Nephron progenitor cell (in vitro differentiated cells): ENCODE measurements at regions not wholly inside any gene's neighbourhood (a gene's known extent, or its start where the extent isn't known, plus 50 kb on each side); places are given as distances from the start of the nearest gene placed in this dataset.

Experiments
- DNase-seq: peaks from one replicate; pipeline ENCODE4 v3.0.0; 2021
- H3K27ac Mint-ChIP-seq: 2 replicates; pipeline ENCODE4 v1.8.0; 2021; ENCODE audit warnings: mild to moderate bottlenecking, moderate library complexity, mixed read lengths
- H3K27me3 Mint-ChIP-seq: 2 replicates; pipeline ENCODE4 v1.8.0; 2021; ENCODE audit warnings: mild to moderate bottlenecking, low read depth, mixed read lengths; ENCODE audit not compliant: poor library complexity
- H3K36me3 Mint-ChIP-seq: 2 replicates; pipeline ENCODE4 v1.8.0; 2021; ENCODE audit warnings: low read depth, mixed read lengths
- H3K4me1 Mint-ChIP-seq: 2 replicates; pipeline ENCODE4 v1.8.0; 2021; ENCODE audit warnings: mixed read lengths
- H3K4me3 Mint-ChIP-seq: 2 replicates; pipeline ENCODE4 v1.8.0; 2021; ENCODE audit warnings: mild to moderate bottlenecking, moderate library complexity, mixed read lengths
- H3K9me3 Mint-ChIP-seq: 2 replicates; pipeline ENCODE4 v1.8.0; 2021; ENCODE audit warnings: mild to moderate bottlenecking, moderate library complexity, mixed read lengths
- TF ChIP-seq, protein P1 (sequence below): fragments of 200-600 bp; sonication (generic); IDR thresholded peaks from 2 replicates; pipeline ENCODE4 v1.5.0; 2021; ENCODE audit warnings: antibody characterized with exemption

- TF ChIP-seq, protein P1, sequence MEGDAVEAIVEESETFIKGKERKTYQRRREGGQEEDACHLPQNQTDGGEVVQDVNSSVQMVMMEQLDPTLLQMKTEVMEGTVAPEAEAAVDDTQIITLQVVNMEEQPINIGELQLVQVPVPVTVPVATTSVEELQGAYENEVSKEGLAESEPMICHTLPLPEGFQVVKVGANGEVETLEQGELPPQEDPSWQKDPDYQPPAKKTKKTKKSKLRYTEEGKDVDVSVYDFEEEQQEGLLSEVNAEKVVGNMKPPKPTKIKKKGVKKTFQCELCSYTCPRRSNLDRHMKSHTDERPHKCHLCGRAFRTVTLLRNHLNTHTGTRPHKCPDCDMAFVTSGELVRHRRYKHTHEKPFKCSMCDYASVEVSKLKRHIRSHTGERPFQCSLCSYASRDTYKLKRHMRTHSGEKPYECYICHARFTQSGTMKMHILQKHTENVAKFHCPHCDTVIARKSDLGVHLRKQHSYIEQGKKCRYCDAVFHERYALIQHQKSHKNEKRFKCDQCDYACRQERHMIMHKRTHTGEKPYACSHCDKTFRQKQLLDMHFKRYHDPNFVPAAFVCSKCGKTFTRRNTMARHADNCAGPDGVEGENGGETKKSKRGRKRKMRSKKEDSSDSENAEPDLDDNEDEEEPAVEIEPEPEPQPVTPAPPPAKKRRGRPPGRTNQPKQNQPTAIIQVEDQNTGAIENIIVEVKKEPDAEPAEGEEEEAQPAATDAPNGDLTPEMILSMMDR, result no peak
- peaks cover 3% of the 10 kb centered on the region for H3K27me3 Mint-ChIP-seq
- no peaks in the 10 kb centered on the region for H3K36me3 Mint-ChIP-seq
- peaks cover 56% of the 10 kb centered on the region for H3K4me1 Mint-ChIP-seq
- peak overlapping the region; percentile 91 for H3K27ac Mint-ChIP-seq
- no peak overlapping the region for H3K4me3 Mint-ChIP-seq
- no peak for DNase-seq
- no peaks in the 10 kb centered on the region for H3K9me3 Mint-ChIP-seq
These were observed 600.5 kb upstream of the SYT4 start for GRCh38 chr18:43877616-43878321.

DNA sequence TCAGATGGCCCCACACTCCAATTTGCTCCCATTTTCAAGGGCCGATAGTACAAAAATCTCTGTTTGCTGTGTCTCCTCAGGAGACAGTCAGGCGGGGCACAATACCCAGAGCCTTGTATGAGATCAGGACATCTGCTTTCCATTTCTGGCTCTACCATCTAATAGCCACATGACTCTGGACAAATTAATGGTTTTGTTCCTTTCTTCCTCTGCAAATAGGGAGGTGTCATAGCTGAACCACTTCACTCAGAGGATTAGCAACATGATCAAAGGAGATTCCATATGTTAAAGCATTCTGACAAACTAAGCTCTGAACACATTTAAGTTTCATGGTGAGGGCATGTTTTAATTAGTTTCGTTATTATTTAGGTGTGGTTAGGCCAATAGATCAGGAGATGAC lies 602.1 kb upstream of the SYT4 start:
- DNase-seq, result no peak
- no peaks in the 10 kb centered on the region for H3K9me3 Mint-ChIP-seq
- TF ChIP-seq, protein P1, result no peak
- H3K27ac Mint-ChIP-seq, result no peak overlapping the region
- H3K27me3 Mint-ChIP-seq, result peaks cover 3% of the 10 kb centered on the region
- no peaks in the 10 kb centered on the region for H3K36me3 Mint-ChIP-seq
- peaks cover 57% of the 10 kb centered on the region for H3K4me1 Mint-ChIP-seq
- H3K4me3 Mint-ChIP-seq, result no peak overlapping the region

GRCh38 chr18:43882358-43883055 lies 605.2 kb upstream of the SYT4 start:
- peak overlapping the region; percentile 40 for H3K27ac Mint-ChIP-seq
- TF ChIP-seq, protein P1, result no peak
- H3K27me3 Mint-ChIP-seq, result peaks cover 3% of the 10 kb centered on the region
- no peak overlapping the region for H3K4me3 Mint-ChIP-seq
- DNase-seq, result no peak
- H3K4me1 Mint-ChIP-seq, result peaks cover 30% of the 10 kb centered on the region
- no peaks in the 10 kb centered on the region for H3K36me3 Mint-ChIP-seq
- no peaks in the 10 kb centered on the region for H3K9me3 Mint-ChIP-seq

GRCh38 chr18:43883886-43884285 lies 606.6 kb upstream of the SYT4 start:
- TF ChIP-seq, protein P1, result no peak
- Mint-ChIP-seq H3K4me1 (peaks cover 18% of the 10 kb centered on the region), H3K36me3 (no peaks in the 10 kb centered on the region)

GRCh38 chr18:43886341-43886740 lies 609.1 kb upstream of the SYT4 start:
- Mint-ChIP-seq H3K4me3 (no peak overlapping the region), H3K27ac (no peak overlapping the region), H3K27me3 (peaks cover 4% of the 10 kb centered on the region), H3K9me3 (peaks cover 6% of the 10 kb centered on the region), H3K4me1 (peaks cover 10% of the 10 kb centered on the region), H3K36me3 (no peaks in the 10 kb centered on the region)
- no peak for DNase-seq
- TF ChIP-seq, protein P1, result no peak

More at GRCh38 chr18:43883886-43884285, 606.6 kb upstream of the SYT4 start:
- Mint-ChIP-seq H3K9me3 (no peaks in the 10 kb centered on the region), H3K27ac (no peak overlapping the region), H3K27me3 (peaks cover 3% of the 10 kb centered on the region), H3K4me3 (no peak overlapping the region)
- no peak for DNase-seq
